B cell (primary cell): ENCODE measurements at regions not wholly inside any gene's neighbourhood (a gene's known extent, or its start where the extent isn't known, plus 50 kb on each side); places are given as distances from the start of the nearest gene placed in this dataset.

Experiments used
- EZH2 ChIP-seq: IDR thresholded peaks from 2 replicates; pipeline ENCODE4 v1.6.1; 2012; ENCODE audit warnings: borderline replicate concordance, low read depth, mild to moderate bottlenecking, moderate library complexity, low read length; ENCODE audit not compliant: insufficient read depth, poor library complexity, severe bottlenecking
- TF ChIP-seq, protein P1 (sequence below): fragments of 200-600 bp; IDR thresholded peaks from one replicate; pipeline ENCODE4 v1.8.0; 2022; ENCODE audit warnings: antibody characterized with exemption, mild to moderate bottlenecking

- TF ChIP-seq, protein P1, sequence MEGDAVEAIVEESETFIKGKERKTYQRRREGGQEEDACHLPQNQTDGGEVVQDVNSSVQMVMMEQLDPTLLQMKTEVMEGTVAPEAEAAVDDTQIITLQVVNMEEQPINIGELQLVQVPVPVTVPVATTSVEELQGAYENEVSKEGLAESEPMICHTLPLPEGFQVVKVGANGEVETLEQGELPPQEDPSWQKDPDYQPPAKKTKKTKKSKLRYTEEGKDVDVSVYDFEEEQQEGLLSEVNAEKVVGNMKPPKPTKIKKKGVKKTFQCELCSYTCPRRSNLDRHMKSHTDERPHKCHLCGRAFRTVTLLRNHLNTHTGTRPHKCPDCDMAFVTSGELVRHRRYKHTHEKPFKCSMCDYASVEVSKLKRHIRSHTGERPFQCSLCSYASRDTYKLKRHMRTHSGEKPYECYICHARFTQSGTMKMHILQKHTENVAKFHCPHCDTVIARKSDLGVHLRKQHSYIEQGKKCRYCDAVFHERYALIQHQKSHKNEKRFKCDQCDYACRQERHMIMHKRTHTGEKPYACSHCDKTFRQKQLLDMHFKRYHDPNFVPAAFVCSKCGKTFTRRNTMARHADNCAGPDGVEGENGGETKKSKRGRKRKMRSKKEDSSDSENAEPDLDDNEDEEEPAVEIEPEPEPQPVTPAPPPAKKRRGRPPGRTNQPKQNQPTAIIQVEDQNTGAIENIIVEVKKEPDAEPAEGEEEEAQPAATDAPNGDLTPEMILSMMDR, result no peak
- TF ChIP-seq EZH2, result no peak
Observed at GRCh38 chr1:87513255-87513654, 184.6 kb downstream of the LMO4 start.
